GM19438 (cell line): ENCODE measurements at regions not wholly inside any gene's neighbourhood (a gene's known extent, or its start where the extent isn't known, plus 50 kb on each side); places are given as distances from the start of the nearest gene placed in this dataset.

Experiments
- ATAC-seq: cut with Tn5 transposase; IDR thresholded peaks from one replicate; pipeline ENCODE4 v1.9.1; 2021; ENCODE audit warnings: low read depth; ENCODE audit not compliant: unreplicated experiment

DNA sequence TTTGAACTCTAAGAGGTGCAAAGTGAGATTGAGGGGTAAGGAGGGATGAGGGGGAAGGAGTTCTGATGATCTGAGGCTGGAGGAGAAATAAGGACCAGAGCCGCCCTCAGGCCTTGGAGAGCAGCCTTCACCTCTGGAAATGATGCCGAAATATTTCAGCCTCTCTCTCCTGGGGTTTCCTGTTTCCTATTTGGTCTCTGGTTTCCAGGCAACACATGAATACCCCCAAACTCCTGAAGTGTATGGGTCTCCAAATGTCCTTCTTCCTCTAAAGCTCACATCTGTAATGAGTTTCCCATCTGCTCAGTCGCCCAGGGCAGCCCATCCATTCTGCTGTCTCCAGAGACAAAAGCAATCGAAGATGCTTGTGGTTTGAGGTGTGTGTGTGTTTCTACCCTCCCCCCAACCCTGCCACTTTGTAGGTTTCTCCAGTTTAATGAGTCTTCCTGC lies 52.0 kb upstream of the FAM20B start:
- peak; percentile 49 for ATAC-seq
